HG03571 (cell line): ENCODE measurements at regions not wholly inside any gene's neighbourhood (a gene's known extent, or its start where the extent isn't known, plus 50 kb on each side); places are given as distances from the start of the nearest gene placed in this dataset.
"Not testable (repeated sequence)": the region's sequence is repeated elsewhere in the genome, so short reads cannot be mapped to it uniquely, and the experiment has no call there.

ENCODE experiments used
- ATAC-seq: cut with Tn5 transposase; IDR thresholded peaks from one replicate; pipeline ENCODE4 v1.9.1; 2021; ENCODE audit not compliant: unreplicated experiment

GRCh38 chr1:173300061-173301044, 93.2 kb upstream of the TNFSF4 start:
- ATAC-seq: no peak

GRCh38 chr1:173301507-173301906, 94.4 kb upstream of the TNFSF4 start:
- ATAC-seq: no peak

GRCh38 chr1:173302366-173302765, 95.2 kb upstream of the TNFSF4 start:
- no peak for ATAC-seq

- ATAC-seq: no peak
Measured at GRCh38 chr1:173302890-173303829, 96.0 kb upstream of the TNFSF4 start.

GRCh38 chr1:173303984-173304383, 96.9 kb upstream of the TNFSF4 start:
- no peak for ATAC-seq

GRCh38 chr1:173304529-173305227, 97.5 kb upstream of the TNFSF4 start:
- ATAC-seq: no peak

GRCh38 chr1:173307845-173308244, 100.7 kb upstream of the TNFSF4 start:
- ATAC-seq: no peak

- no peak for ATAC-seq
Measured at GRCh38 chr1:173314656-173315055, 107.5 kb upstream of the TNFSF4 start.

GRCh38 chr1:173315296-173315695, 108.2 kb upstream of the TNFSF4 start:
- no peak for ATAC-seq

GRCh38 chr1:173318788-173319187, 111.7 kb upstream of the TNFSF4 start:
- no peak for ATAC-seq

GRCh38 chr1:173324352-173324751, 117.2 kb upstream of the TNFSF4 start:
- not testable (repeated sequence) for ATAC-seq

- not testable (repeated sequence) for ATAC-seq
Measured at GRCh38 chr1:173327987-173328386, 120.9 kb upstream of the TNFSF4 start.

- no peak for ATAC-seq
Measured at GRCh38 chr1:173328961-173329360, 121.8 kb upstream of the TNFSF4 start.

- no peak for ATAC-seq
Measured at GRCh38 chr1:173329726-173330125, 122.6 kb upstream of the TNFSF4 start.

- no peak for ATAC-seq
Measured at GRCh38 chr1:173330149-173330951, 123.2 kb upstream of the TNFSF4 start.

- ATAC-seq: not testable (repeated sequence)
Measured at GRCh38 chr1:173330952-173331548, 123.9 kb upstream of the TNFSF4 start.

GRCh38 chr1:173332026-173332425, 124.9 kb upstream of the TNFSF4 start:
- ATAC-seq: no peak

- peak; percentile 75 for ATAC-seq
Measured at GRCh38 chr1:173333581-173333980, 126.5 kb upstream of the TNFSF4 start.

GRCh38 chr1:173337126-173337525, 130.0 kb upstream of the TNFSF4 start:
- ATAC-seq: no peak

- no peak for ATAC-seq
Measured at GRCh38 chr1:173341307-173341706, 134.2 kb upstream of the TNFSF4 start.
